ENCODE measurements at regions not wholly inside any gene's neighbourhood (a gene's known extent, or its start where the extent isn't known, plus 50 kb on each side); places are given as distances from the start of the nearest gene placed in this dataset.

DNA sequence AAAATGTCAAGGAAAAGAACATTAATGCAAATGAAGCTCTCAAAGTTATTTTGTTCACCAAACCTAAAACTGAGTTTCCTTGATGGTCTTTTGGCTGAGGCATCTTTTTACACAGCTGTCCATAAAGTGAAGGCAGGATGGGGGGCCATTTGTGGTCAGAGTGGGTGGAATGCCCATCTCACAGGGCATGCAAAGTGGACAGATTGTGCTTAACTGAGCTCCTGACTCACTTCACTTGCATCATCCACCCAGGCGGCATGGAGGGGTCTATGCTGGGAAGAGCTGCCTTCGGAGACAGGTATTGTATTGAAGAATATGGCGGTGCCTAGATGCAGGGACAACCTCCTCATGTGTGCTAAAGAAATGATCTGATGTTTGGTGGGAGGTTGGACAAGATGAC is 905.3 kb downstream of the KCNMA1 start:
- intact Hi-C loops (cut with DNase I; ENCODE audit: low total_unique reads), result no loop called here
- Histone ChIP-seq H3K4me3 (no peak overlapping the region), H3K9me3 (peaks cover 0 to 9% (median 7%) of the 10 kb centered on the region in 4 donors), H3K27me3 (no peaks in the 10 kb centered on the region), H3K36me3 (no peaks in the 10 kb centered on the region), H3K4me1 (no peaks in the 10 kb centered on the region), H3K27ac (no peak overlapping the region)
- TF ChIP-seq, protein P1, sequence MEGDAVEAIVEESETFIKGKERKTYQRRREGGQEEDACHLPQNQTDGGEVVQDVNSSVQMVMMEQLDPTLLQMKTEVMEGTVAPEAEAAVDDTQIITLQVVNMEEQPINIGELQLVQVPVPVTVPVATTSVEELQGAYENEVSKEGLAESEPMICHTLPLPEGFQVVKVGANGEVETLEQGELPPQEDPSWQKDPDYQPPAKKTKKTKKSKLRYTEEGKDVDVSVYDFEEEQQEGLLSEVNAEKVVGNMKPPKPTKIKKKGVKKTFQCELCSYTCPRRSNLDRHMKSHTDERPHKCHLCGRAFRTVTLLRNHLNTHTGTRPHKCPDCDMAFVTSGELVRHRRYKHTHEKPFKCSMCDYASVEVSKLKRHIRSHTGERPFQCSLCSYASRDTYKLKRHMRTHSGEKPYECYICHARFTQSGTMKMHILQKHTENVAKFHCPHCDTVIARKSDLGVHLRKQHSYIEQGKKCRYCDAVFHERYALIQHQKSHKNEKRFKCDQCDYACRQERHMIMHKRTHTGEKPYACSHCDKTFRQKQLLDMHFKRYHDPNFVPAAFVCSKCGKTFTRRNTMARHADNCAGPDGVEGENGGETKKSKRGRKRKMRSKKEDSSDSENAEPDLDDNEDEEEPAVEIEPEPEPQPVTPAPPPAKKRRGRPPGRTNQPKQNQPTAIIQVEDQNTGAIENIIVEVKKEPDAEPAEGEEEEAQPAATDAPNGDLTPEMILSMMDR (IDR thresholded peaks at IDR 0.05), result no peak
- no peak for TF ChIP-seq POLR2A (IDR thresholded peaks at IDR 0.05)
- no peak for TF ChIP-seq POLR2AphosphoS5 (IDR thresholded peaks at IDR 0.05)
- no peak for TF ChIP-seq EP300 (IDR thresholded peaks at IDR 0.05)
- WGBS, 5 donors, result 87 to 97% (median 93%) methylated on average over 3 of the region's 3 CpGs
- DNase-seq, result no peak

DNA sequence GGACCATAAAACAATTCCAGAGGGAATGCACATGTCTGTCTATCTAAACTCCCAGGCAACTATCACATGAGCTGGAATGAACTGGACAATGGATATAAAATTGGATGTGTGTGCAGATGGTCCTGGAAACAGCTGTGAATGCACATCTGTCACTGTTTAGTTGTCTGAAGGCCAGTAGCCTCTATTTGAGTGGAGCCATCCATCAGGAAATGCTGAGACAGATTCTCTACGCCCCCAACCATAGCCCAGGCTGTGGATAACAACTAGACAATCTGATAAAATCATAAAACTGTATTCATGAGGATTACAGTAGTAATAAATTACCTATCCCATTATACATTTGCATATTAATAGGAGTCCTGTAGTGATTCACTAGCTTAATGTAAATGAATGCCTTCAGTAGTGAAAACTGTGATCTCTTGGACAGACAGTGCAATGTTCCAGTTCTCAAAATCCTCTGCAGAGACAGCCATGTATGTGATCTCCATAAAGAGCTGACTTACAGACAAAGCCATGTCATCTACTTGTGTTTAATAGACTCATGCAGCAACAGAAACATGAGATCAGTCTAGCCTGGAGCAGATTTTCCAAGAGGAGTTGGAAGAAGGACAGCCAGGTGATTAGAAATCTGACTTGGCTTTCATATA is 907.6 kb downstream of the KCNMA1 start:
- peaks cover 0 to 9% (median 7%) of the 10 kb centered on the region in 4 donors for H3K9me3 ChIP-seq
- intact Hi-C loops (cut with DNase I; ENCODE audit: low total_unique reads), result no loop called here
- peak in 1 of 2 donors; percentile 16 for DNase-seq

DNA sequence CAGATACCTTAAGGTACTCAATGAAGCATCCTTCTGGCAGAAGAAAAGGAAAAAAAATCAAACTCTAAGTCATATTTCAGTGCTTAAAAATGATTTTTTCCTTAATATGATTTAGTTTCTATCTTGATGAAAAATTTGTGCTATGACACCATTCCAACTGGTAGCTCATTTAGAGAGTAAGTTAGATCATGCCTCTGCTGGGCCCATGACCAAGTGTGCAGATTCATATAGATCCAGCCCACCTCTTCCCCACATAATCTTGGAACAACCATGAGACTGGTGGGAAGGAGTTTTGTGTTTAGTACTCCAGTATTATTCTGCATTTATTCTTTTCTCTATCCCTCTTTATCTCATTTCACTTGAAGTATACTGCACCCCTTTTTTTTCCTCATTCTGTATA is 908.3 kb downstream of the KCNMA1 start:
- intact Hi-C loops (cut with DNase I; ENCODE audit: low total_unique reads), result no loop called here
- no peak for DNase-seq
- no peak overlapping the region for H3K4me3 ChIP-seq

More for the DNA sequence above, 907.6 kb downstream of the KCNMA1 start:
- WGBS, 5 donors, result 47 to 72% (median 58%) methylated on average over 1 of the region's 1 CpG
- Histone ChIP-seq H3K27ac (no peak overlapping the region), H3K4me1 (no peaks in the 10 kb centered on the region), H3K4me3 (no peak overlapping the region), H3K36me3 (no peaks in the 10 kb centered on the region), H3K27me3 (no peaks in the 10 kb centered on the region)
- TF ChIP-seq POLR2A (IDR thresholded peaks at IDR 0.05) (no peak), POLR2AphosphoS5 (IDR thresholded peaks at IDR 0.05) (no peak), EP300 (IDR thresholded peaks at IDR 0.05) (no peak)
- TF ChIP-seq, protein P1 (IDR thresholded peaks at IDR 0.05), result no peak

DNA sequence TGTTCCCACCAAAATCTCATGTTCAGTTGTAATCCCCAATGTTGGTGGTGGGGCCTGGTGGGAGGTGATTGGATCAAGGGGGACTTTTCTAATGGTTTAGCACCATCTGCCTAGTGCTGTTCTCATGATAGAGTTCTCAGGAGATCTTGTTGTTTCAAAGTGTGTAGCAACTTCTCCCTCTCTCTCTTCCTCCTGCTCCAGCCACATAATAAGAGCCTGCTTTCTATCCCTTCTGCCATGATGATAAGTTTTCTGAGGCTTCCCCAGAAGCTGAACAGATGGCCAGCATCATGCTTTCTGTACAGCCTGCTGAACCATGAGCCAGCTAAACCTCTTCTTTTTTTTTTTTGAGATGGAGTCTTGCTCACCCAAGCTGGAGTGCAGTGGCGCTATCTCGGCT is 910.6 kb downstream of the KCNMA1 start:
- H3K27me3 ChIP-seq, result peaks cover 0 to 8% (median 0%) of the 10 kb centered on the region in 3 donors
- H3K4me3 ChIP-seq, result no peak overlapping the region
- H3K36me3 ChIP-seq, result no peaks in the 10 kb centered on the region
- H3K4me1 ChIP-seq, result no peaks in the 10 kb centered on the region
- TF ChIP-seq, protein P1 (IDR thresholded peaks at IDR 0.05), result no peak
- TF ChIP-seq POLR2A (IDR thresholded peaks at IDR 0.05), result no peak
- TF ChIP-seq POLR2AphosphoS5 (IDR thresholded peaks at IDR 0.05), result no peak
- no peak for TF ChIP-seq EP300 (IDR thresholded peaks at IDR 0.05)
- peaks cover 0 to 9% (median 7%) of the 10 kb centered on the region in 4 donors for H3K9me3 ChIP-seq
- no peak overlapping the region for H3K27ac ChIP-seq
- no peak for DNase-seq
- WGBS, 5 donors, result 46 to 100% (median 67%) methylated on average over 2 of the region's 2 CpGs
- intact Hi-C loops (cut with DNase I; ENCODE audit: low total_unique reads), result no loop called here

More for the DNA sequence above, 908.3 kb downstream of the KCNMA1 start:
- Histone ChIP-seq H3K36me3 (no peaks in the 10 kb centered on the region), H3K9me3 (peaks cover 0 to 9% (median 7%) of the 10 kb centered on the region in 4 donors), H3K4me1 (no peaks in the 10 kb centered on the region), H3K27me3 (peaks cover 0 to under 1% (median 0%) of the 10 kb centered on the region in 3 donors), H3K27ac (no peak overlapping the region)
- TF ChIP-seq, protein P1 (IDR thresholded peaks at IDR 0.05), result no peak
- no peak for TF ChIP-seq POLR2A (IDR thresholded peaks at IDR 0.05)
